ENCODE measurements at regions not wholly inside any gene's neighbourhood (a gene's known extent, or its start where the extent isn't known, plus 50 kb on each side); places are given as distances from the start of the nearest gene placed in this dataset.

DNA sequence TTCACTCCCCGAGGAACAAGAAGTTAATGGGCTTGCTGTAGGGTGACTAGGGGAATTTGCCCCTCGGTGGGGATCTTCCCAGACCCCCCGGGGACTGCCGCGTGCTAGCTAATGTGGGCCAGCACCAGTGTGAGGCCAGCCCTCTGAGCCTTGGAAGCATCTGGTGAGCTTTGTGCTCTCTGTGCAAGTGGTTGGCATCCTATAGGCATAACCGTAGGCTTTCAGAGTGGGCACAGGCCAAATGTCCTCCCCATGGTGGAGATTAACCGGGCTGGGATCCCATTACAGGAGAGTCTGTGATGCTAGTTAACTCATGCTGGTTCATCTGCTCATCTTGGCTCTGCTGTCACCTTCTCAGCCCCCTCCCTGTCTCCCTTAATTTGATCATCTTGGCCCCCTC is 125.7 kb downstream of the TRIM29 start:
- DNase-seq: no peak

DNA sequence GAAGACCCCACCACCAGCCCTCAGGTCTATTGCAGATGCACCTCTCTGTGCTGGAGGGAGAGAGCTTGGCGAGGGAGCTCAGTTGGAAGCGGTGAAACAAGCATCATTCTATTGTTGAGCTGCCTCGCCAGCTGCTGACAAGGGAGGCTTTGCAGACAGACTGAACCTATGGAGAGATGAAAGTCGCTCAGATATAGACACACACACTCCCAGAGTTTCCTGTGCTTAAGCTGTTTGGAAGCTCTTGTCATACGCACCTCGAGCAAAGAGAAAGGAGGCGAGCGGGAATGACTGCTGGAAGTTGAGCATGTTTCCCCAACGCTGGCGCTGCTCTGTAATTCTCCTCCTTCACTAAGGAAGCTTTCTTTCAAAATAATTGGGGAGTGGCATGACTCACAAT is 126.1 kb downstream of the TRIM29 start:
- DNase-seq: no peak

DNA sequence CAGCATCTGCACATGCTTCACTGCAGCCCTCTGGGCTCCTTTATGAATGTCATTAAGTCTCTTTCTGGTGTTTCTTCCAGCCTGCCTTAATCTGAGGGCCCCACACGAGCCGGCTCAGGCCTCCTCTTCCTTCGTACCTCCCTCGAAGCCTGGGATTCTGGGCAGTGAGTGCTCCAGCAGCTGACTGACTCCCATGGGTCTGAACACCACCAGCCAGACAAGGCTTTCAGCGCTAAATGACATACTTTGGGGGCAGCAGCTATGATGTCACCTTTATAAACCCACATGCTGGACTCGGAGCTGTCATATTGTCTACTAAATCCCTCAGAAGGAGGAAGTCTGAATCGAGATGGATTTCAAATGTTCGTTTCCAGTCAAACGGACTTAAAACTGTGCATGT is 127.1 kb downstream of the TRIM29 start:
- DNase-seq: no peak

DNA sequence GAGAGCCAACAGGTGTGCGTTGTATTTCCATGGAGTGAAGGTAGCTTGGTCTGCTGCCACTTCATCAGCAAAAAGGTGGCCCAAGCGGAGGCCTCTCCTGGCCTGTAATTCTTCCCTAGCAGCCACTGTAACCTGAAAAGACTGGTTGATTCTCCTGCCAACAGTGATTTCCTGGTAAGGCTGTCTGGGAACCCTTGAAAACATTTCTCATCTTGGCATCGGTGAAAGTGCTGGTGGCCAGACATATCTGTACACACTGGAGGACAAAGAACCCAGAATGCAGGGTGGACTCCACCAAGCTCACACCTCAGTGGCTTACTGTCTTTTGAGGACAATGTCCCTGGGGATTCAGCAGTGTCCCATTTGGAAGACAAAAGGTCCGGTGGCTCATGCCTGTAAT is 128.0 kb downstream of the TRIM29 start:
- DNase-seq: no peak

DNA sequence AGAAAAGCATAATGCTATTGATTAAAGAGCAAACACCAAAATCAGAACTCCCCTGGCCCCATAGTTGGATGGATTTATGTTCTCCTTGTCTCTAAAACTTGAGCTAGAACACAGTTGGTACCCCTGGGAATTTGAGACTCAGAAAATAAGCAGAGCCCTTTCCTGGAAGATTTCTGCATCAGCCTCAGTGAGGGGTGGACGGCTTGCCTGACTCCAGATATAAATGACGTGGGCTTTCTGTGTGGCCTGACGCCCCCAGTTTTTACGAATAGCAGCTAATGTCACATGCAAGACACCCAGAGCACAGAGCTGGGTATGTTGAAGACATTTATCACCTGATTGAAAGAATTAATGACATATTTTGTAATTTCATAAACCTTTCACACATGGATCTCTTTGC is 130.8 kb downstream of the TRIM29 start:
- no peak for DNase-seq

DNA sequence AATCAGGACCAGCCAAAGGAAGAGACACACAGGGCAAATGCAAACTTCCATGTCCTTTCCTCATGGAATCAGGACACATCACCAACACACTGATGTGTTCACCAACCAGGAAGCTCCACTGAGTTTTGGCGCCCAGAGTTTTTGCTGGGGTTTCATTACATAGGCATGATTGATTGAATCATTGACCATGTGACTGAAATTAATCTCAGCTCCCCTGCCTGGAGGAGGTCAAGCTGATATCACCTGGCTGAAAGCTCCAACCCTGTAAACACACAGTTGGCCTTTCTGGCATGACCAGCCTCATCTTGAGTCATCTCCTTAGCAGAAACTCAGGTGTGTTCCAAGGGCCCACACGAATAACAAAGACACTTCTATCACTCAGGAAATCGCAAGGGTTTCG is 133.2 kb downstream of the TRIM29 start:
- DNase-seq: no peak

DNA sequence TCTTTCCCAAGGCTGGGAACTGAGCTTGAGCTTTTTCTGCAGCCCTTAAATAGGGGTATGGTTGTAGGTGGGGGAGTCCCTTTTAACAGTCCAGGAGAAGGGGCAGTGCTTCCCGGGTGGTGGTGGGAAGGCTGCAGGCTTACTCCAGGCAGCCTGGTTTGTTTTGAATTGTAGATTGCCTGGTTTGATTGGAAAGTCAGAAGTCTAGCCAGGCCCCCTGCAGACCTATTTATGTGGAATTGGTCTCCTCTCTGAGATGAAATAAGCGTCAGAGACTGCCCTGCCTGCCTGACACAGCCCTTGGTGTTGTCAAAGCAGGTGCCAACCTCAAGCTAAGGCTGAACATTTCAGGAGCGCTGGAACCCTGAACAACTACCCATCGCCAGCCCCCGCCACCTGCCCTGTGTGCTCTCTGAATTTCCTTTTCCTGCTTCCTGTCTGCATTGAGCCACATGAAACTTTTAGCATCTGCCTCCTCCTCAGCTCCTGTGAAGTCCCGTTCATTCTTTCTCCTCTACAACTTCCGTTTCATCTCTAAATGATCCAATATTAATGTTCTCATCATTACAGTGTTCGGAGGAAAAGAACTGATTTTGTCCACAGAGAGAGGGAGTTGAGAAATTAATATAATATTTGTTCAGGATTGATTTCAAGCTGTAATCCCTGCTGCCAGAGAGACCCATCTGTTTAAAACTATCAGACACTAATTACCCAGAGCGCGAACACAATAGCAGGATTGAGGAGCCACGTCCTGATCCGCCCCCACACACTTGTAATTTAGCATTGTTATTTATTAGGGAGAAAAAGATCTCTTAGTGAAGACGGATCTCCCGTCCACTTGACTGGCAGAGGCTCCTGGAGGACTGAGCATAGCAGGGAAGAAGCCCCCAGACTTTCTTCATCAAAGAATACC is 136.5 kb downstream of the TRIM29 start:
- no peak for DNase-seq

DNA sequence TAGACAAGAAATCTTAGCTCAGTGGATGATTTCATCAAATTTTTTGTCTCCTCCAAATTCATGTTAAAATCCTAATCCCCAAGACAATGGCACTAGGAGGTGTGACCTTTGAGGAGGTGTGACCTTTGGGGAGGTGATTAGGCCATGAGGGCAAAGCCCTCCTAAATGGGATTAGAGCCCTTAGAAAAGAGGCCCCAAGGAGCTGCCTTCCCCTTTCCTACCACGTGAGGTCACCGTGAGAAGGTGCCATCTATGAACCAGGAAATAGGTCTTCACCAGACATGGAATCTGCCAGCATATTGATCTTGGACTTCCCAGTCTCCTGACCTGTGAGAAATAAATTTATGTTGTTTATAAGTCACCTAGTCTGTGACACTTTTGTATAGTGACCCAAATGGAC is 138.7 kb downstream of the TRIM29 start:
- no peak for DNase-seq

DNA sequence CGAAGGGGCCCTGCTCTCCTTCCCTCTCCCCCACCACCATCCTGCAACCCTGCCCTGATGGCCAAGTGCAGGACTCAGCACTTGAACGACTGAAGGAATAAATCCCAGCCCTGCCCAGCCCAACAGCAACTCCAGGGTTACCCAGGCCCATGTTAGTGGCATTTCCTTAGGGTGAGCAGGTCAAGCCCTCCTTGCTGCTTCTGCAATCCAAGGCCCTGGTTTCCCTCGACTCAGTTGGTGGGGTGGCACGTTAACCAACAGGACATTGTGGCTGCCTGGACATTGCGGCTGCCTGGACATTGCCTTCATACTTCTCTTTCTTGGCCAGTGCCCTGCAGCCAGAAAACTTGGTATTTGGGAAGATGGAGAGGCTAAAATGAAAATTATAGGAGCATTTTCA is 141.4 kb downstream of the TRIM29 start:
- no peak for DNase-seq

DNA sequence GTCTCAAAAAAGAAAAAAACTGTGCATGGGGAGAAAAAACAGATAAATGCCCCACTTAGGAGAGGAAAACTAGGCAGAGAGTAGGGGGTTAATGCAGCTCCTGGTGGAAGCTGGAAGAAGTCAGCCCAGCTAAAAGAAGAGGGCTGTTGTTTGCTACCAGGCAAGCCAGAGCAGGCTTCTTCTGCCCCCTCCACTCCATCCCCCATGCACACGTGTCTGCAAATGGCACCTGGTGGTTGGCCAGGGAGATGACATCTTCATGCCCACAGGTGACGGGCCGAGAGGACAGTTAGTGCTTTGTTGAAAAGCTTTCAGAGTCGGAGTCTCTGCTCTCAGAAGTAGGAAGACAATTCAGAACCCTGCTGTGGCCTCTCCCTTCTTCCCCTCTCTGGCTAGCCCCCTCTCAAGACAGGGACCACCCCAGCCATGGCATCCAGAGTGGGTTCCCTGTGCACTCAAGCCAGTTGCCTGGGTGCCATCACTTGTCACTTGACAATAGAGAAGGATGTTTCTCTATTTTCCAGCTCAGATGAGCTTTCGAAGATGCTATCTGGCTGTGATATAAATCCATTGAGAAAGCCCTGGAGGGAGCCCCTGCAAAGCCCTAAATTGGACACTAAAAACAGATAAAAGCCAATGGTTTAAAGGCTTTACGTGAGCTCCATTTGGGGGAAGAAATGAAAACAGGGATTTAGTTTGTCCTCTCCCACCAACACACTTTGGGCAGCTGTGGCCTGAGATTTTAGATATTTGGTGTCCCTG is 142.0 kb downstream of the TRIM29 start:
- DNase-seq: no peak

- DNase-seq: no peak
Observed at GRCh38 chr11:119993722-119994121, 144.2 kb downstream of the TRIM29 start.

- DNase-seq: no peak
Observed at GRCh38 chr11:119992171-119993051, 145.5 kb downstream of the TRIM29 start.

- DNase-seq: no peak
Observed at GRCh38 chr11:119991669-119992068, 146.2 kb downstream of the TRIM29 start.

- no peak for DNase-seq
Observed at GRCh38 chr11:119991022-119991404, 146.9 kb downstream of the TRIM29 start.

GRCh38 chr11:119990309-119991021 is 147.4 kb downstream of the TRIM29 start:
- peak; percentile 11 for DNase-seq

GRCh38 chr11:119989159-119989821 is 148.6 kb downstream of the TRIM29 start:
- no peak for DNase-seq

- no peak for DNase-seq
Observed at GRCh38 chr11:119985551-119985950, 152.4 kb downstream of the TRIM29 start.

GRCh38 chr11:119983816-119984215 is 154.1 kb downstream of the TRIM29 start:
- no peak for DNase-seq

- no peak for DNase-seq
Observed at GRCh38 chr11:119983240-119983732, 154.6 kb downstream of the TRIM29 start.

DNA sequence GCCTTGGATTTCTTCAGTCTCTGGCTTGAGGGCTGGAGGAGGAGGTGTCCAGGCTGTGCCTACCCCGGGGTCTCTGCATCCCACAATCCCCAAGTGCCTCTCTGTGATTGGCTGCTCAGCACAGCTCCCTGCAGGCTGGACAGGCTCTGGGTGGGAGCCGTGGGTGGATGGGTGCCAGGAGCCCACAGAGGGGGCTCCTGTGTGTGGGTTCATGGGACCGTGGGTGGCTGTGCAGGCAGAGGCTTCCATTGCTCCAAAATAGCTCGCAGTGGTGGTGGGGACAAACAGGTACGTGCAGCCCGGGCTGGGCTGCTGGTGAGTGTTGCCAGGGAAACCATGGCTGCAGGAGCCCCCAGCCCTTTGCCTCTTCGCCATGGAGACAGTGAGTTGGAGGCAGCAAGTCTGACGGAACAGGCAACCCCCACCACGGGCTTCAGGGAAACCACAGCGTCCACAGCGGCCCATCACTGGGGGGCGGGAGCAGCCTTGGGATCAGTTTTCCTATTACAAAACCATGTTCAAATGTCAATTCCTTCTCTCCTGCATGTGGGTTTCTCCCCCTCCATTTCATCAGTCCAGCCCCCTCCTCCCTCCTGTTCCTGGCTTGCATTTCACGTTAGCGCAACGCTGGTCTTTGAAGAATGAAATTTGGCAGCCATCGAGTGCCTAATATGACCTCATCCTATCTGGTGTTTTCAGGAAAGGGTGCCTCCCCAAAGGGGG is 155.2 kb downstream of the TRIM29 start:
- no peak for DNase-seq

DNA sequence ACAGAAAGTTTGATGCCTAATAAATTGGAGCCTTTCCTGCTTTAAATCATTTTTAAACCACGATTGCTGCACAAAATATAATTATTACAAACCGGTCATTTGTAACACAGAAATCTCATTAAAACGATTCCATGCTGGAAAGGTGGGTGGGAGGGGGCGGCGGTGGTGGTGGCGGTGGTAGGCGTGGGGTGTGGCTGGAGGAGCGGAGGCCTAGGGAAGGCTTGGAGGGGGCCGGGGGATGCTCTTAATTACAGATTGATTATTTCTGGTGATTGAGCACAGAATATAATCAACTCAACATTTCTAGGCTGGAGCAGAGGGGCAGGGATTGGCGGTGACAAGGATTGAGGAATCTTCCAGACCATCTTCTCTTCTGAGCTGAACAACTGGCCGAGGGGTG is 157.5 kb downstream of the TRIM29 start:
- no peak for DNase-seq

Measured in HCEC 1CT (cell line).